RPMI8226 (cell line): ENCODE measurements at regions not wholly inside any gene's neighbourhood (a gene's known extent, or its start where the extent isn't known, plus 50 kb on each side); places are given as distances from the start of the nearest gene placed in this dataset.
"Not testable (repeated sequence)": the region's sequence is repeated elsewhere in the genome, so short reads cannot be mapped to it uniquely, and the experiment has no call there.

Experiments used
- DNase-seq: peaks from one replicate; pipeline ENCODE4 v3.0.0-alpha.2; 2015

GRCh38 chr5:124153588-124153987 lies 592.9 kb downstream of the ZNF608 start:
- no peak for DNase-seq

- DNase-seq: no peak
These were observed 597.9 kb downstream of the ZNF608 start for GRCh38 chr5:124148574-124148973.

GRCh38 chr5:124140060-124140459 lies 606.4 kb downstream of the ZNF608 start:
- no peak for DNase-seq

GRCh38 chr5:124139477-124139876 lies 607.0 kb downstream of the ZNF608 start:
- DNase-seq: no peak

- no peak for DNase-seq
These were observed 609.8 kb downstream of the ZNF608 start for GRCh38 chr5:124136609-124137008.

GRCh38 chr5:124134941-124135340 lies 611.5 kb downstream of the ZNF608 start:
- DNase-seq: no peak

GRCh38 chr5:124133406-124133805 lies 613.0 kb downstream of the ZNF608 start:
- no peak for DNase-seq

- no peak for DNase-seq
These were observed 613.6 kb downstream of the ZNF608 start for GRCh38 chr5:124132843-124133242.

- DNase-seq: no peak
These were observed 615.0 kb downstream of the ZNF608 start for GRCh38 chr5:124131466-124131865.

- DNase-seq: no peak
These were observed 615.6 kb downstream of the ZNF608 start for GRCh38 chr5:124130816-124131215.

- DNase-seq: no peak
These were observed 616.9 kb downstream of the CSNK1G3 start for GRCh38 chr5:124128867-124129266.

GRCh38 chr5:124126504-124127217 lies 614.7 kb downstream of the CSNK1G3 start:
- no peak for DNase-seq

- no peak for DNase-seq
These were observed 612.8 kb downstream of the CSNK1G3 start for GRCh38 chr5:124124711-124125229.

GRCh38 chr5:124121198-124121597 lies 609.2 kb downstream of the CSNK1G3 start:
- no peak for DNase-seq

- no peak for DNase-seq
These were observed 602.9 kb downstream of the CSNK1G3 start for GRCh38 chr5:124114911-124115310.

GRCh38 chr5:124111886-124112285 lies 599.9 kb downstream of the CSNK1G3 start:
- no peak for DNase-seq

- DNase-seq: no peak
These were observed 599.0 kb downstream of the CSNK1G3 start for GRCh38 chr5:124110942-124111341.

GRCh38 chr5:124105326-124105725 lies 593.3 kb downstream of the CSNK1G3 start:
- DNase-seq: no peak

GRCh38 chr5:124104821-124105220 lies 592.8 kb downstream of the CSNK1G3 start:
- DNase-seq: no peak

- no peak for DNase-seq
These were observed 592.4 kb downstream of the CSNK1G3 start for GRCh38 chr5:124104344-124104743.

- no peak for DNase-seq
These were observed 591.7 kb downstream of the CSNK1G3 start for GRCh38 chr5:124103671-124104070.

- not testable (repeated sequence) for DNase-seq
These were observed 591.1 kb downstream of the CSNK1G3 start for GRCh38 chr5:124103056-124103455.

- no peak for DNase-seq
These were observed 590.5 kb downstream of the CSNK1G3 start for GRCh38 chr5:124102486-124102885.

- no peak for DNase-seq
These were observed 581.7 kb downstream of the CSNK1G3 start for GRCh38 chr5:124093658-124094057.

GRCh38 chr5:124090115-124090514 lies 578.1 kb downstream of the CSNK1G3 start:
- no peak for DNase-seq
